Fibroblast of pulmonary artery (primary cell): ENCODE measurements at regions not wholly inside any gene's neighbourhood (a gene's known extent, or its start where the extent isn't known, plus 50 kb on each side); places are given as distances from the start of the nearest gene placed in this dataset.
"Not testable (repeated sequence)": the region's sequence is repeated elsewhere in the genome, so short reads cannot be mapped to it uniquely, and the experiment has no call there.

ENCODE experiments used
- DNase-seq: peaks from one replicate; pipeline ENCODE4 v3.0.0-alpha.2; 2010; ENCODE audit warnings: low read depth
- H3K4me3 ChIP-seq: replicated peaks from 2 replicates; pipeline ENCODE4 v1.5.1; 2011; ENCODE audit warnings: low read depth, mild to moderate bottlenecking, control low read depth, low read length, moderate library complexity
- TF ChIP-seq, protein P1 (sequence below): IDR thresholded peaks from 2 replicates; pipeline ENCODE4 v1.5.1; 2011; ENCODE audit warnings: mild to moderate bottlenecking, control low read depth, low read length, inconsistent platforms; ENCODE audit errors: missing control alignments

DNA sequence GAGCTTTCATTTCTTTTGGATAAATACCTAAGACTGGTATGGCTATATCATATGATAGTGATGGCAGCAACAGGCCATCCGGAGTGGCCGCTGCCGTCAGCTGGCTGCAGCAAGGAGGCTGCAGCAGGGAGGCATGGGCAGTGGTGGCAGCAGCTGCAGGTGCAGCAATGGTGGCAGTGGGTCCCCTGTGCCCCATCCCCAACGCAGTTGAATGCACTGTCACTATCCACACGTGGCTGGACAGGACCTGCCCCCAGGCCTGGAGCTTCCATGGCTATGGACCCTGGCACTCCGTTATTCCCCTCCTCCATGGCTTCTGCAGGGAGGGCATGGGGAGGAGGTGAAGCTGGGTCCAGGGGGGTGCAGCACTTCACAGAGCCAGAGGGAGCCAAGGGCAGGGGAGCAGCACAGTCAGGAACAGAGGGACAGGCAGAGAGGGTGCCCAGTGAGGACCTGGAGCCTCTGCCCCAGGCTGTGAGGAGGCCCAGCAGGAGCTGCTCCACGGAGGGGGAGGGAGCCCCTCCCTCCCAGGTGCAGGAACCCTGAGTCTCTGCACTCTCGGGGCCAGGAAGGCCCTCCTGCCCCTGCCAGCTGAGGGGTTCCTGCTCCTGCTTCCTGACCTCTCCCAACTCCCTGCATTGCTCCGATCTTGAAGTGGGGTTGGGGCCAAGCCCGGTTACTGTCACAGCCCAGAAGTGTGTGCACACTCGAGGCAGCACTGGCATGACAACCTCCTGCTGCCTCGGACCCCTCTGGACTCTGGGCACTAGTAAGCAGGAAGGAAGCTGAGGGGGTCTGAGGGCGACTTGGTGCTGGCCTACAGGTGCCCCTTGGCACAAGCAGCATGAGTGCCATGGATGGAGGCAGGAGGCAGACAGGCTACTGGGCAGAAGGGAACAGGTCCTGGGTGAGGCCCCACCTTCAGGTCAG, 466.3 kb downstream of the GUCY1A2 start:
- TF ChIP-seq, protein P1, sequence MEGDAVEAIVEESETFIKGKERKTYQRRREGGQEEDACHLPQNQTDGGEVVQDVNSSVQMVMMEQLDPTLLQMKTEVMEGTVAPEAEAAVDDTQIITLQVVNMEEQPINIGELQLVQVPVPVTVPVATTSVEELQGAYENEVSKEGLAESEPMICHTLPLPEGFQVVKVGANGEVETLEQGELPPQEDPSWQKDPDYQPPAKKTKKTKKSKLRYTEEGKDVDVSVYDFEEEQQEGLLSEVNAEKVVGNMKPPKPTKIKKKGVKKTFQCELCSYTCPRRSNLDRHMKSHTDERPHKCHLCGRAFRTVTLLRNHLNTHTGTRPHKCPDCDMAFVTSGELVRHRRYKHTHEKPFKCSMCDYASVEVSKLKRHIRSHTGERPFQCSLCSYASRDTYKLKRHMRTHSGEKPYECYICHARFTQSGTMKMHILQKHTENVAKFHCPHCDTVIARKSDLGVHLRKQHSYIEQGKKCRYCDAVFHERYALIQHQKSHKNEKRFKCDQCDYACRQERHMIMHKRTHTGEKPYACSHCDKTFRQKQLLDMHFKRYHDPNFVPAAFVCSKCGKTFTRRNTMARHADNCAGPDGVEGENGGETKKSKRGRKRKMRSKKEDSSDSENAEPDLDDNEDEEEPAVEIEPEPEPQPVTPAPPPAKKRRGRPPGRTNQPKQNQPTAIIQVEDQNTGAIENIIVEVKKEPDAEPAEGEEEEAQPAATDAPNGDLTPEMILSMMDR = no peak
- no peak for DNase-seq
- H3K4me3 ChIP-seq = no peak overlapping the region

DNA sequence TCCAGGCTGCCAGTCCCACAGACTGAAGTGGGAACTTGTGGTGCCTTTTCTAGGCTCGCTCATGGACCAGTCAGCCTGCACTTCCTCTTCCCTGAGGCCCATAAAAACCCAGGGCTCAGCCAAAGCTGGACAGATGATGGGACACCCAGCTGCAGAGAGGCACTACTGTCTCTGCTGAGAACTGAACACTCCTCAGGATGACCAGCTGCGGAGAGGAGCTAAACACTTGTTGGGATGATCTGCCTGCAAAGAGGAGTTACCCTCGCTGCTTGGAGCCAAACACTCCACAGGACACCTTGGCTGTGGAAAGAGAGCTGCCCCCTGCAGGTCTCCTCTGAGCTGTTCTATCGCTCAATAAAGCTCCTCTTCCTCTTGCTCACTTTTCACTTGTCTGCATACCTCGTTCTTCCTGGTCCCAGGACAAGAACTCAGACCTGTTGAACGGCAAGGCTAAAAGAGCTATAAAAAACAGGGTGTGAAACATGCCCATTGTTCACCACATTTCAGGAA, 465.5 kb downstream of the GUCY1A2 start:
- no peak overlapping the region for H3K4me3 ChIP-seq
- TF ChIP-seq, protein P1 = no peak
- DNase-seq = no peak

DNA sequence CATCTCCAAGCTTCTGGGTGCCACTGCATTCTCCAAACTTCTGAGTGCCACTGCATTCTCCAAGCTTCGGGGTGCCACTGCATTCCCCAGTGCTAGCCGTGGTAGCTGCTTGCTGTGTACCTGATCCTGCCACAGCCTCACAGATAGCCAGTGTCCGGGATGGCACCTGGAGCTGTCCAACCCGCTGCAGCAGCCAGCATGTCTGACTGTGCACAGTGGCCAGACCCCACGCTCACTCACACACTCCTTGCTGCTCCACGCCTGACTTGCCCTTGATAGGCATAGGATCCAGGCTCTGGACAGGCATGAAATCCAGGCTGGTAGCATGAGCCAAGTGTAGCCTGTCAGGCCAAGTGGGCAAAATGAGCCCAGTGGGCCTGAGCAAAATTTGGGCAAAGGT, 465.0 kb downstream of the GUCY1A2 start:
- DNase-seq = no peak
- TF ChIP-seq, protein P1 = no peak
- no peak overlapping the region for H3K4me3 ChIP-seq

DNA sequence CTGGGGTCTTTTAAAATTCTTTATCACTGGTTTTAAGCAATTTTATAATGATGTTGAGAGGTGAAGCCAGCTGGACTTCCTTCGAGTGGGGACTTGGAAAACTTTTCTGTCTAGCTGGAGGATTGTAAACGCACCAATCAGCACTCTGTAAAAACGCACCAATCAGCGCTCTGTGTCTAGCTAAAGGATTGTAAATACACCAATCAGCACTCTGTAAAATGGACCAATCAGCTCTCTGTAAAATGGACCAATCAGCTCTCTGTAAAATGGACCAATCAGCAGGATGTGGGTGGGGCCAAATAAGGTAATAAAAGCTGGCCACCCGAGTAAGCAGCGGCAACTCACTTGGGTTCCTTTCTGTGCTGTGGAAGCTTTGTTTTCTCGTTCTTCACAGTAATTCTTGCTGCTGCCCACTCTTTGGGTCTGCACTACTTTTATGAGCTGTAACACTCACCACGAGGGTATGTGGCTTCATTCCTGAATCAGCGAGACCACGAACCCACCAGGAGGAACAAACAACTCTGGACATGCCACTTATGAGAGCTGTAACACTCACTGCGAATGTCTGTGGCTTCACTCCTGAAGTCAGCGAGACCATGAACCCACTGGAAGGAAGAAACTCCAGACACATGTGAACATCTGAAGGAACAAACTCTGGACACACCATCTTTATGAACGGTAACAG, 462.6 kb downstream of the GUCY1A2 start:
- DNase-seq, H3K4me3 ChIP-seq: not testable (repeated sequence)

DNA sequence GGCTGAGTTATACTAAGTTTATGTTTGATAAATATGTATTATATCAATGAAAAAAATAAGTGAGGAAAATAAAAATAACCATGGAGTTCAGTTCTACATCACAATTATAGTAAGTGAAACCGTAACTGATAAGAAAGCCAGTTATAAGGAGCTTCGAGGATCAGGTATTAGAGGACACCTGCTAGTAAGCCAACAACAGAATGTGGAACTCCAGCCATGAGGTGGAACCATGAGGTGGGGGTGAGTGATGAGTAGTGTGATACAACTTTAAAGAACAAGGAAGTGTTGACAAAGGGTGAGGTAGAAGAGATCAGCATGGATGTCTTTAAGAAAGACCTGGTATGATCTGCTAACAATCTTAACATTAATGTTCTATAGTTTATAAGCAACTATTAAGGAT, 452.9 kb downstream of the GUCY1A2 start:
- TF ChIP-seq, protein P1 = no peak
- H3K4me3 ChIP-seq = no peak overlapping the region
- no peak for DNase-seq

DNA sequence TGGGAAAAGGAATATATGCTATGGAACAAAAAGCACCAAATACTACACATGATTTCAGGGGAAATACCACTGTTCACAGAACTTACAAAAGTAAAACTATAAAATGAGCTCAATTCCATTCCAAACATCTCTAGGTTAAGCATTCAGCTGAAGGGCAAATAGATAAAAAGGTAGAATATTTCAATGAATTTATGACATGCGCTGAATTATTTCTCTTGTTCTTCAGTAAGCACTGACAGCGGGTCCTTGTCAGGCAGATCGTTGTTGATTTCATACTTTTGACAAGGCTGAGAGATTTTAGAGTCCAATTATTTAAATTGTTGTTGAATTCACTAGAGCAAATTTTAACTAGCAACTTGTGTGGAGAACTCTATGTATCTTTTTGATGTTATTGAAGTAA, 449.6 kb downstream of the GUCY1A2 start:
- TF ChIP-seq, protein P1 = no peak
- no peak for DNase-seq
- no peak overlapping the region for H3K4me3 ChIP-seq

DNA sequence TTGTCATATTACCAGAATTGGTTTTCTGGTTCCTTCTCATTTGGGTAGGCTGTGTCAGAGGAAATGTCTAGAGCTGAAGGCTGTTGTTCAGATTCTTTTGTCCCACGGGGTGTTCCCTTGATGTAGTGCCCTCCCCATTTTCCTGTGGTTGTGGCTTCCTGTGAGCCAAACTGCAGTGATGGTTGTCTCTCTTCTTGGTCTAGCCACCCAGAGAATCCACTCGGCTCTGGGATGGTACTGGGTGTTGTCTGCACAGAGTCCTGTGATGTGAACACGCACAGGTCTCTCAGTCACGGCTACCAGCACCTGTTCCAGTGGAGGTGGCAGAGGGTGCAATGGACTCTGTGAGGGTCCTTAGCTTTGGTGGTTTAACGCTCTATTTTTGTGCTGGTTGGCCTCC, 440.9 kb downstream of the GUCY1A2 start:
- not testable (repeated sequence) for H3K4me3 ChIP-seq, DNase-seq
